ENCODE measurements at regions not wholly inside any gene's neighbourhood (a gene's known extent, or its start where the extent isn't known, plus 50 kb on each side); places are given as distances from the start of the nearest gene placed in this dataset.

GRCh38 chr5:111836426-111836825 is 79.4 kb upstream of the NREP start:
- Mint-ChIP-seq H3K36me3 (ENCODE audit: low read depth) (no peaks in the 10 kb centered on the region), H3K27ac (no peak overlapping the region)
- H3K9me3 ChIP-seq (ENCODE audit: control insufficient read depth, low read length), result no peaks in the 10 kb centered on the region

GRCh38 chr5:111834926-111835599 is 78.1 kb upstream of the NREP start:
- no CpG with 5 or more reads among the region's 2 CpGs for WGBS, 2 experiments (ENCODE audit: insufficient coverage in 1 of 2, insufficient read length in 1 of 2)
- H3K4me1 ChIP-seq (ENCODE audit: control insufficient read depth, insufficient read depth, low read length), result peaks cover 5% of the 10 kb centered on the region
- no peak for DNase-seq
- no peaks in the 10 kb centered on the region for H3K27me3 Mint-ChIP-seq (ENCODE audit: insufficient read depth)
- no peaks in the 10 kb centered on the region for H3K9me3 Mint-ChIP-seq
- H3K36me3 ChIP-seq (ENCODE audit: control insufficient read depth, insufficient read depth, low read length), result no peaks in the 10 kb centered on the region
- no peaks in the 10 kb centered on the region for H3K9me3 ChIP-seq (ENCODE audit: control insufficient read depth, low read length)
- no peak overlapping the region for H3K4me3 Mint-ChIP-seq
- no peak overlapping the region for H3K9ac ChIP-seq (ENCODE audit: extremely low read depth, low read length, poor library complexity, severe bottlenecking)
- H3K4me3 ChIP-seq (ENCODE audit: low read length), result no peak overlapping the region
- H3K36me3 Mint-ChIP-seq (ENCODE audit: low read depth), result no peaks in the 10 kb centered on the region
- no peak overlapping the region for H3K27ac Mint-ChIP-seq
- H3K27me3 ChIP-seq (ENCODE audit: control insufficient read depth, insufficient read depth, low read length, poor library complexity, severe bottlenecking), result no peaks in the 10 kb centered on the region
- no peak overlapping the region for H3K27ac ChIP-seq (ENCODE audit: low read depth, low read length)
- H3K4me1 Mint-ChIP-seq, result peaks cover 18% of the 10 kb centered on the region
- peak; percentile 34 for TF ChIP-seq CTCF (conservative IDR thresholded peaks at IDR 0.05)

More at GRCh38 chr5:111836426-111836825, 79.4 kb upstream of the NREP start:
- Histone ChIP-seq H3K4me3 (ENCODE audit: low read length) (no peak overlapping the region), H3K4me1 (ENCODE audit: control insufficient read depth, insufficient read depth, low read length) (peaks cover 4% of the 10 kb centered on the region), H3K36me3 (ENCODE audit: control insufficient read depth, insufficient read depth, low read length) (no peaks in the 10 kb centered on the region), H3K9ac (ENCODE audit: extremely low read depth, low read length, poor library complexity, severe bottlenecking) (no peak overlapping the region), H3K27ac (ENCODE audit: low read depth, low read length) (no peak overlapping the region), H3K27me3 (ENCODE audit: control insufficient read depth, insufficient read depth, low read length, poor library complexity, severe bottlenecking) (no peaks in the 10 kb centered on the region)
- DNase-seq, result no peak
- H3K4me3 Mint-ChIP-seq, result no peak overlapping the region
- H3K4me1 Mint-ChIP-seq, result peaks cover 18% of the 10 kb centered on the region
- no peak for TF ChIP-seq CTCF (conservative IDR thresholded peaks at IDR 0.05)
- H3K9me3 Mint-ChIP-seq, result no peaks in the 10 kb centered on the region
- no peaks in the 10 kb centered on the region for H3K27me3 Mint-ChIP-seq (ENCODE audit: insufficient read depth)

- WGBS, 2 experiments (ENCODE audit: insufficient coverage in 1 of 2, insufficient read length in 1 of 2), result 88 to 90% methylated on average over 1 of the region's 1 CpG
- no peak overlapping the region for H3K27ac ChIP-seq (ENCODE audit: low read depth, low read length)
- H3K4me3 ChIP-seq (ENCODE audit: low read length), result peak overlapping the region; percentile 15
- Mint-ChIP-seq H3K9me3 (peaks cover 8% of the 10 kb centered on the region), H3K4me3 (no peak overlapping the region), H3K36me3 (ENCODE audit: low read depth) (no peaks in the 10 kb centered on the region), H3K27ac (peak overlapping the region; percentile 79), H3K4me1 (peaks cover 25% of the 10 kb centered on the region), H3K27me3 (ENCODE audit: insufficient read depth) (no peaks in the 10 kb centered on the region)
- TF ChIP-seq CTCF (conservative IDR thresholded peaks at IDR 0.05), result no peak
- DNase-seq, result no peak
- no peaks in the 10 kb centered on the region for H3K27me3 ChIP-seq (ENCODE audit: control insufficient read depth, insufficient read depth, low read length, poor library complexity, severe bottlenecking)
- peaks cover 8% of the 10 kb centered on the region for H3K4me1 ChIP-seq (ENCODE audit: control insufficient read depth, insufficient read depth, low read length)
- no peaks in the 10 kb centered on the region for H3K36me3 ChIP-seq (ENCODE audit: control insufficient read depth, insufficient read depth, low read length)
- no peak overlapping the region for H3K9ac ChIP-seq (ENCODE audit: extremely low read depth, low read length, poor library complexity, severe bottlenecking)
- no peaks in the 10 kb centered on the region for H3K9me3 ChIP-seq (ENCODE audit: control insufficient read depth, low read length)
Measured at GRCh38 chr5:111830333-111830732, 73.3 kb upstream of the NREP start.
